ENCODE measurements at regions not wholly inside any gene's neighbourhood (a gene's known extent, or its start where the extent isn't known, plus 50 kb on each side); places are given as distances from the start of the nearest gene placed in this dataset.
"Not testable (repeated sequence)": the region's sequence is repeated elsewhere in the genome, so short reads cannot be mapped to it uniquely, and the experiment has no call there.

DNA sequence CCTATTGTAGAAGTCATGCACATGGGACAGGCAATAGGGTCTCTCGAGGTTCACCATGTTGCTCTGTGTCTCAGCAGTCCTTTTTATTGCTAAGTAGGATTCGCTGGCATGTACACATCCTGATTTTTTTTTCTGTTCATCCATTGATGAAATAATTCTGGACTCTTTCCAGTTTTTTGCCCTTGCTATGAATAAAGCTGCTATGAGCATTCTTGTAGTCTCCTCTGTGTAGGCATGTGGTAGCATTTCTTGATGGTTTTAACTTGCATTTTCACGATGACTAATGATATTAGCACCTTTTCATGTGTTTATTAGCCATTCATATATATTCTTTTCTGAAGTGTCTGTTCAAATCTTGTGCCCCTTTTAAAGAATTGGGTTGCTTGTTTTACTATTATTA lies 65.8 kb upstream of the EDAR start:
- Histone ChIP-seq H3K79me2 (no peaks in the 10 kb centered on the region), H3K9ac (no peak overlapping the region), H2AFZ (no peak overlapping the region), H3K9me3 (ENCODE audit: control insufficient read depth, low read length) (no peaks in the 10 kb centered on the region), H3K27ac (no peak overlapping the region), H3K4me3 (ENCODE audit: low read depth, low read length) (no peak overlapping the region), H3K4me2 (ENCODE audit: low read length) (no peak overlapping the region), H3K4me1 (peaks cover 34% of the 10 kb centered on the region), H3K27me3 (ENCODE audit: control insufficient read depth, insufficient read depth, low read length) (no peaks in the 10 kb centered on the region), H3K36me3 (ENCODE audit: control insufficient read depth, insufficient read depth, low read length) (no peaks in the 10 kb centered on the region)
- TF ChIP-seq, protein P1, sequence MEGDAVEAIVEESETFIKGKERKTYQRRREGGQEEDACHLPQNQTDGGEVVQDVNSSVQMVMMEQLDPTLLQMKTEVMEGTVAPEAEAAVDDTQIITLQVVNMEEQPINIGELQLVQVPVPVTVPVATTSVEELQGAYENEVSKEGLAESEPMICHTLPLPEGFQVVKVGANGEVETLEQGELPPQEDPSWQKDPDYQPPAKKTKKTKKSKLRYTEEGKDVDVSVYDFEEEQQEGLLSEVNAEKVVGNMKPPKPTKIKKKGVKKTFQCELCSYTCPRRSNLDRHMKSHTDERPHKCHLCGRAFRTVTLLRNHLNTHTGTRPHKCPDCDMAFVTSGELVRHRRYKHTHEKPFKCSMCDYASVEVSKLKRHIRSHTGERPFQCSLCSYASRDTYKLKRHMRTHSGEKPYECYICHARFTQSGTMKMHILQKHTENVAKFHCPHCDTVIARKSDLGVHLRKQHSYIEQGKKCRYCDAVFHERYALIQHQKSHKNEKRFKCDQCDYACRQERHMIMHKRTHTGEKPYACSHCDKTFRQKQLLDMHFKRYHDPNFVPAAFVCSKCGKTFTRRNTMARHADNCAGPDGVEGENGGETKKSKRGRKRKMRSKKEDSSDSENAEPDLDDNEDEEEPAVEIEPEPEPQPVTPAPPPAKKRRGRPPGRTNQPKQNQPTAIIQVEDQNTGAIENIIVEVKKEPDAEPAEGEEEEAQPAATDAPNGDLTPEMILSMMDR (IDR thresholded peaks at IDR 0.05) = no peak

DNA sequence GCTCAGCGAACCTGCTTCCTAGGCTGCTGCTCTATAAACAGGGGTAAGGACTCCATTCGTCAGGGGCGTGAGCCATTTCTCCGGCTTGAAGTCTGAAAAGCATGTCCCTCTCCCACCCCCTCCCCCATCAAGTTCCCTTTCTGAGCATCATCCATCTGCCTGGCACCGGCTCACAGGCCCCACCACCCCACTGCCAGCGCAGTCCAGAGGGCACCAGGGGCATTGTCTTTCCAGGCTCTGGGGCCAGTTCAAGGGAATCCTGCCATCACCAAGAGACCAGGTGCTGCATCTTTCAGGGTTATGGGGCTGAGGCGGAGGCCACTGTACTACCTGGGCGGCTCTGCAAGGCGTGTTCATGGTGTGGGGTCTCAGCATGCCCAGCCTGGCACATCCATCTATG lies 64.7 kb upstream of the EDAR start:
- Histone ChIP-seq H3K4me2 (ENCODE audit: low read length) (no peak overlapping the region), H3K4me3 (ENCODE audit: low read depth, low read length) (no peak overlapping the region), H3K4me1 (peaks cover 25% of the 10 kb centered on the region), H3K9ac (no peak overlapping the region), H3K9me3 (ENCODE audit: control insufficient read depth, low read length) (no peaks in the 10 kb centered on the region), H3K27me3 (ENCODE audit: control insufficient read depth, insufficient read depth, low read length) (no peaks in the 10 kb centered on the region), H3K36me3 (ENCODE audit: control insufficient read depth, insufficient read depth, low read length) (no peaks in the 10 kb centered on the region), H2AFZ (no peak overlapping the region), H3K79me2 (no peaks in the 10 kb centered on the region), H3K27ac (no peak overlapping the region)
- TF ChIP-seq, protein P1 (IDR thresholded peaks at IDR 0.05) = no peak

DNA sequence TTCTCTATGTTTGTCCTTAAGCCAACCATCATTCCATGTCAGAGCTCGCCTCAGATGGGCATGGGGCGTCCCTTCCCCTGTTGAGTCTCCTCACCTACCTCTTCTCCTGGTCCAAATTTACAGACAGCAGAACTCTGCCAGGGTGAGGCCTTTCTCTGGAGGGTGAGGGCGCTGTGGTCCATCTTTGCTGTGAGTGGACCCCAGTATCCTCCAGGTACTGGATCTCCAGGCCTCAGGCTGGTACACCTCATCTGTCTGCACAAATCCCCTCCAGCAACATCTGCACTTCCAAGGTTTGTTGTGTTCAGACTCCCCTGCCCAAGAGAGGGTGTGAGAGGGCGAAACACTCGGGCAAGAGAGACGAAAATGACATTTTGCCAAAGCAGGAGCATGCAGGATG lies 63.9 kb upstream of the EDAR start:
- H3K79me2 ChIP-seq = no peaks in the 10 kb centered on the region
- H3K27ac ChIP-seq = no peak overlapping the region
- TF ChIP-seq, protein P1 (IDR thresholded peaks at IDR 0.05) = no peak

DNA sequence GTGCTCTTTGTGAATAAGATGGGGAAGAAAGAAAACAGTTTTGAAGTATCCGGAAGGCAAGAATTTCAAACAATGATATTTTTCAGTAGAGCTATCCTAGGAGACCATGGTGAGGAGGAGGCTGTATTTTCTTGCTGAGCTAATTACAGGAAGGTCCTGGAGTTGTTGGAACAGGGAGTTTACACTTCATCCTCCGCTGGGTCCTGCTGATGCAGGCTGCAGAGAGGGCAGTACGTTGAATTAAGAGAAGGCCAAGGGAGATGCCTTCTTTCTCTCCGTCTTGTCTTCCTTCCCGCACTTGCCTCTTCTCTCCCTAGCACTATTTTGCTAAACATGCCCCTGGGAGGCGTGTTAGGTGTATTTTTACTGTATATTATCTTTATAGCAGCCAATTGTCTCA lies 60.0 kb upstream of the EDAR start:
- H3K27me3 ChIP-seq (ENCODE audit: control insufficient read depth, insufficient read depth, low read length) = no peaks in the 10 kb centered on the region
- no peaks in the 10 kb centered on the region for H3K4me1 ChIP-seq
- H3K9me3 ChIP-seq (ENCODE audit: control insufficient read depth, low read length) = no peaks in the 10 kb centered on the region
- no peak overlapping the region for H3K4me2 ChIP-seq (ENCODE audit: low read length)
- no peak overlapping the region for H3K4me3 ChIP-seq (ENCODE audit: low read depth, low read length)
- no peaks in the 10 kb centered on the region for H3K36me3 ChIP-seq (ENCODE audit: control insufficient read depth, insufficient read depth, low read length)
- H3K27ac ChIP-seq = no peak overlapping the region
- no peak overlapping the region for H2AFZ ChIP-seq
- H3K79me2 ChIP-seq = no peaks in the 10 kb centered on the region
- TF ChIP-seq, protein P1 (IDR thresholded peaks at IDR 0.05) = no peak
- H3K9ac ChIP-seq = no peak overlapping the region

More for the DNA sequence above, 63.9 kb upstream of the EDAR start:
- H3K4me1 ChIP-seq = peaks cover 17% of the 10 kb centered on the region
- no peak overlapping the region for H3K4me3 ChIP-seq (ENCODE audit: low read depth, low read length)
- H2AFZ ChIP-seq = no peak overlapping the region
- H3K4me2 ChIP-seq (ENCODE audit: low read length) = no peak overlapping the region
- H3K36me3 ChIP-seq (ENCODE audit: control insufficient read depth, insufficient read depth, low read length) = no peaks in the 10 kb centered on the region
- H3K9me3 ChIP-seq (ENCODE audit: control insufficient read depth, low read length) = no peaks in the 10 kb centered on the region
- H3K9ac ChIP-seq = no peak overlapping the region
- no peaks in the 10 kb centered on the region for H3K27me3 ChIP-seq (ENCODE audit: control insufficient read depth, insufficient read depth, low read length)

DNA sequence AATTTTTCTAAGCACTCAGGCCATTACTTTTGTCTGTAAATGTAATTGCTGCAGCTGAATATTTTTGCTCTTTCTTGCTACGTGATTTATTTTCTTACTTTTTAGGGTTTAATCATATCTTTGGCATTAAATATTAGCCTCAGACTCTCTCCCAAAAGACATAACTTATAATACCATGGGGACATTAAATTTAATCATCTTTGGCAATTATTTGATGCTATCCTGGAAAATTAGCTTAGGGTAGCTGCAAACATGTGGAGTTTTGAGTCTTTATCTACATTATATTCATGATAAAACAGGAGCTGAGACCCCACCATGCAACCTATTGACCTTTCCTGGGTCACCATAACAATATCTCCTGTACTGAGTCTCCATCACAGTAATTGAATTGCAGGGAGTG lies 59.1 kb upstream of the EDAR start:
- Histone ChIP-seq H2AFZ (no peak overlapping the region), H3K4me3 (ENCODE audit: low read depth, low read length) (no peak overlapping the region), H3K9me3 (ENCODE audit: control insufficient read depth, low read length) (no peaks in the 10 kb centered on the region), H3K4me1 (no peaks in the 10 kb centered on the region), H3K27me3 (ENCODE audit: control insufficient read depth, insufficient read depth, low read length) (no peaks in the 10 kb centered on the region), H3K4me2 (ENCODE audit: low read length) (no peak overlapping the region), H3K79me2 (no peaks in the 10 kb centered on the region), H3K27ac (no peak overlapping the region), H3K36me3 (ENCODE audit: control insufficient read depth, insufficient read depth, low read length) (no peaks in the 10 kb centered on the region), H3K9ac (no peak overlapping the region)
- TF ChIP-seq, protein P1 (IDR thresholded peaks at IDR 0.05) = no peak

DNA sequence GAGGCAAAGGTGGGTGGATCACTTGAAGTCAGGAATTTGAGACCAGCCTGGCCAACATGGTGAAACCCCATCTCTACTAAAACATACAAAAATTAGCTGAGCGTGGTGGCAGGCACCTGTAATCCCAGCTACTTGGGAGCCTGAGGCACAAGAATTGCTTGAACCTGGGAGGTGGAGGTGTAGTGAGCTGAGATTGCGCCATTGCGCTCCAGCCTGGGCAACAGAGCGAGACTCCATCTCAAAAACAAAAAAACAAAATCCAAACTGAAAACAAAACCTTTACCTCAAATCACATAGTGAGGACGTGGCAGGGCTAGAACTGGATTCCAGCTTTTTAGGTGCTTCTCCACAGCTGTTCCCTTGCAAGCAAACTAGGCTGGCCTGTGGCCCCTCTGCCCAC lies 58.5 kb upstream of the EDAR start:
- H3K4me2 ChIP-seq (ENCODE audit: low read length); H3K4me1 ChIP-seq; H3K27ac ChIP-seq; H3K9me3 ChIP-seq (ENCODE audit: control insufficient read depth, low read length); H3K36me3 ChIP-seq (ENCODE audit: control insufficient read depth, insufficient read depth, low read length); H3K4me3 ChIP-seq (ENCODE audit: low read depth, low read length); H3K27me3 ChIP-seq (ENCODE audit: control insufficient read depth, insufficient read depth, low read length); H3K9ac ChIP-seq; H3K79me2 ChIP-seq; H2AFZ ChIP-seq: not testable (repeated sequence)

All from parathyroid adenoma (tissue), 2 donors.